IMR-90 (cell line): ENCODE measurements at regions not wholly inside any gene's neighbourhood (a gene's known extent, or its start where the extent isn't known, plus 50 kb on each side); places are given as distances from the start of the nearest gene placed in this dataset.

Experiments used
- ATAC-seq: fragments of 200-7000 bp; cut with Tn5 transposase; 2 replicates; pipeline ENCODE4 v1.9.1; 2020; ENCODE audit warnings: low read depth, mild to moderate bottlenecking, moderate library complexity
- BruUV-seq: library from RNA; stranded (reverse); fragments of 400-500 nt; replicated peaks from 2 replicates; lab custom pipeline; 2021; lab: Mats Ljungman, UMichigan
- CTCF ChIA-PET: fragments of 300-600 bp; formaldehyde crosslinking; extraction: SDS; loops from one replicate; lab custom pipeline; 2021; ENCODE audit warnings: antibody characterized with exemption; lab: Yijun Ruan, JAX
- POLR2A ChIA-PET: fragments of 300-600 bp; sonication (Branson Sonifier 250); formaldehyde crosslinking; loops from one replicate; lab custom pipeline; 2022; ENCODE audit warnings: antibody characterized with exemption; ENCODE audit not compliant: unreplicated experiment; lab: Charles Lee
- DNase-seq: peaks from one replicate; pipeline ENCODE4 v3.0.0; 2013
- H2AFZ ChIP-seq: replicated peaks from 2 replicates; pipeline ENCODE3; 2013; ENCODE audit warnings: low read length, mild to moderate bottlenecking; ENCODE audit not compliant: poor library complexity
- H2AK5ac ChIP-seq: 2 replicates; pipeline ENCODE4 v1.6.1; 2013; ENCODE audit warnings: low read depth, low read length, inconsistent platforms
- H2AK9ac ChIP-seq: replicated peaks from 2 replicates; pipeline ENCODE3; 2013; ENCODE audit warnings: mild to moderate bottlenecking, low read depth, low read length, moderate library complexity; ENCODE audit not compliant: poor library complexity
- H2BK120ac ChIP-seq: 2 replicates; pipeline ENCODE4 v1.6.1; 2013; ENCODE audit warnings: low read depth, low read length, inconsistent platforms
- H2BK15ac ChIP-seq: 3 replicates; pipeline ENCODE4 v1.6.1; 2013; ENCODE audit warnings: low read depth, low read length, inconsistent platforms
- H2BK20ac ChIP-seq: 2 replicates; pipeline ENCODE4 v1.6.1; 2013; ENCODE audit warnings: low read depth, mild to moderate bottlenecking, inconsistent platforms, low read length, moderate library complexity
- H2BK5ac ChIP-seq: 2 replicates; pipeline ENCODE4 v1.6.1; 2013; ENCODE audit warnings: mild to moderate bottlenecking, low read depth, low read length, inconsistent platforms; ENCODE audit not compliant: poor library complexity, severe bottlenecking
- H3K14ac ChIP-seq: replicated peaks from 2 replicates; pipeline ENCODE4 v1.6.1; 2013; ENCODE audit warnings: low read depth, low read length, inconsistent platforms
- H3K18ac ChIP-seq: 2 replicates; pipeline ENCODE4 v1.6.1; 2013; ENCODE audit warnings: low read depth, low read length, control low read depth
- H3K23ac ChIP-seq: 2 replicates; pipeline ENCODE4 v1.6.1; 2013; ENCODE audit warnings: low read depth, low read length, inconsistent platforms
- H3K27ac ChIP-seq: 2 replicates; pipeline ENCODE4 v1.5.1; 2013; ENCODE audit warnings: mild to moderate bottlenecking, control low read depth, low read length; ENCODE audit not compliant: insufficient read depth
- H3K27me3 ChIP-seq: 2 replicates; pipeline ENCODE4 v1.6.1; 2013; ENCODE audit warnings: low read length; ENCODE audit not compliant: control insufficient read depth, insufficient read depth
- H3K36me3 ChIP-seq: 2 replicates; pipeline ENCODE4 v1.6.1; 2013; ENCODE audit warnings: low read length, mixed read lengths; ENCODE audit not compliant: control insufficient read depth, insufficient read depth
- H3K4ac ChIP-seq: 2 replicates; pipeline ENCODE4 v1.6.1; 2013; ENCODE audit warnings: low read depth, low read length, inconsistent platforms
- H3K4me1 ChIP-seq: 2 replicates; pipeline ENCODE4 v1.6.1; 2013; ENCODE audit warnings: low read length, mixed read lengths; ENCODE audit not compliant: control insufficient read depth, insufficient read depth
- H3K4me2 ChIP-seq: 2 replicates; pipeline ENCODE4 v1.6.1; 2013; ENCODE audit warnings: low read depth, mild to moderate bottlenecking, control low read depth, low read length, moderate library complexity
- H3K4me3 ChIP-seq: 2 replicates; pipeline ENCODE4 v1.5.1; 2013; ENCODE audit warnings: low read depth, mild to moderate bottlenecking, control low read depth, low read length, moderate library complexity; ENCODE audit not compliant: insufficient read depth
- H3K56ac ChIP-seq: 2 replicates; pipeline ENCODE4 v1.6.1; 2013; ENCODE audit warnings: low read length, inconsistent platforms; ENCODE audit not compliant: insufficient read depth; ENCODE audit errors: extremely low read depth
- H3K79me1 ChIP-seq, 2 experiments: 2 replicates each; pipeline ENCODE4 v1.6.1; 2013; ENCODE audit warnings: low read length in 2 of 2, inconsistent platforms in 1 of 2, low read depth in 1 of 2
- H3K9ac ChIP-seq: 2 replicates; pipeline ENCODE4 v1.6.1; 2013; ENCODE audit warnings: low read depth, low read length, control low read depth
- H3K9me1 ChIP-seq: 2 replicates; pipeline ENCODE4 v1.6.1; 2013; ENCODE audit warnings: low read length, inconsistent platforms; ENCODE audit not compliant: insufficient read depth
- H3K9me3 ChIP-seq: 2 replicates; pipeline ENCODE4 v1.6.1; 2013; ENCODE audit warnings: low read length; ENCODE audit not compliant: control insufficient read depth, insufficient read depth
- H4K20me1 ChIP-seq: 2 replicates; pipeline ENCODE4 v1.6.1; 2013; ENCODE audit warnings: low read length, inconsistent platforms; ENCODE audit not compliant: insufficient read depth
- H4K5ac ChIP-seq: 2 replicates; pipeline ENCODE4 v1.6.1; 2013; ENCODE audit warnings: mild to moderate bottlenecking, low read depth, low read length, control low read depth
- H4K8ac ChIP-seq, 2 experiments: 2 replicates each; pipeline ENCODE4 v1.6.1; 2013; ENCODE audit warnings: low read depth in 2 of 2, low read length in 2 of 2, control low read depth in 1 of 2, inconsistent platforms in 1 of 2
- H4K91ac ChIP-seq: 2 replicates; pipeline ENCODE4 v1.6.1; 2013; ENCODE audit warnings: low read depth, low read length, inconsistent platforms; ENCODE audit not compliant: insufficient read depth
- ELK1 ChIP-seq: fragments of 150-350 bp; IDR thresholded peaks from 2 replicates; pipeline ENCODE4 v1.6.1; 2016; ENCODE audit warnings: low read depth, mild to moderate bottlenecking, low read length, moderate library complexity, borderline replicate concordance
- MAFK ChIP-seq: IDR thresholded peaks from 2 replicates; pipeline ENCODE4 v1.6.1; 2012; ENCODE audit warnings: low read depth, low read length, improper control_type of control experiment
- MXI1 ChIP-seq: IDR thresholded peaks from 2 replicates; pipeline ENCODE4 v1.6.1; 2012; ENCODE audit warnings: low read depth, mild to moderate bottlenecking, low read length, moderate library complexity, borderline replicate concordance
- SMC3 ChIP-seq: fragments of 150-350 bp; IDR thresholded peaks from 2 replicates; pipeline ENCODE4 v1.6.1; 2016; ENCODE audit warnings: low read depth, mild to moderate bottlenecking, antibody characterized with exemption, low read length, moderate library complexity
- USF2 ChIP-seq: fragments of 150-350 bp; IDR thresholded peaks from 2 replicates; pipeline ENCODE4 v1.6.1; 2017; ENCODE audit warnings: mild to moderate bottlenecking, antibody characterized with exemption, low read length, low read depth
- WGBS, 2 experiments: methylation state at CpG; one replicate each; pipeline versions ENCODE4 v1.1.5 to v1.1.7; 2013; ENCODE audit warnings: missing lambda C conversion rate in 2 of 2; ENCODE audit not compliant: insufficient read length in 1 of 2; ENCODE audit errors: extremely low coverage in 2 of 2; 5-methylcytosine and 5-hydroxymethylcytosine counted together
- dilution Hi-C: fragments of 300-500 bp; cut with HindIII; formaldehyde crosslinking; loops from one replicate; pipeline ENCODE4 v1.14.3; 2018; ENCODE audit warnings: low sequenced_read_pairs; ENCODE audit not compliant: unreplicated experiment
- in situ Hi-C: fragments of 300-500 bp; cut with MboI; formaldehyde crosslinking; loops from 3 replicates; pipeline ENCODE4 v1.14.3; 2019; ENCODE audit warnings: low sequenced_read_pairs, inconsistent platforms, mixed read lengths
- intact Hi-C: fragments of 100-400 bp; cut with micrococcal nuclease; formaldehyde crosslinking; loops from 2 replicates; pipeline ENCODE4 v1.10.0; 2022

- Histone ChIP-seq H3K9ac (no peak overlapping the region), H2BK5ac (no peak overlapping the region), H2AK9ac (no peak overlapping the region), H3K4me3 (no peak overlapping the region), H3K9me1 (no peaks in the 10 kb centered on the region), H4K91ac (no peak overlapping the region), H3K36me3 (no peaks in the 10 kb centered on the region), H3K79me1 (no peaks in the 10 kb centered on the region), H2BK20ac (no peak overlapping the region), H3K4me2 (no peak overlapping the region), H4K5ac (no peak overlapping the region), H4K8ac (no peak overlapping the region), H2BK15ac (no peak overlapping the region), H3K18ac (no peak overlapping the region), H3K27me3 (no peaks in the 10 kb centered on the region), H3K4ac (no peak overlapping the region), H3K23ac (no peak overlapping the region), H2AK5ac (no peak overlapping the region), H3K14ac (no peak overlapping the region), H4K20me1 (no peaks in the 10 kb centered on the region), H2AFZ (no peak overlapping the region), H3K56ac (no peak overlapping the region), H2BK120ac (no peak overlapping the region), H3K9me3 (no peaks in the 10 kb centered on the region), H3K4me1 (peaks cover 6% of the 10 kb centered on the region), H3K27ac (no peak overlapping the region)
- ChIA-PET POLR2A (no interaction called here), CTCF (no interaction called here)
- in situ Hi-C loops (no loop called here), intact Hi-C loops (no loop called here), dilution Hi-C loops (no loop called here)
- BruUV-seq = no TSS peak
- ATAC-seq = no peak
- 100% methylated on average over 3 of the region's 4 CpGs; no CpG with 5 or more reads in 1 of the 2 experiments for WGBS, 2 experiments
- DNase-seq = no peak
- TF ChIP-seq MAFK (peak; percentile 85), ELK1 (no peak), SMC3 (no peak), MXI1 (no peak), USF2 (no peak)
Observed at GRCh38 chr6:55012454-55012853, 161.9 kb upstream of the HCRTR2 start.
